ENCODE measurements at regions not wholly inside any gene's neighbourhood (a gene's known extent, or its start where the extent isn't known, plus 50 kb on each side); places are given as distances from the start of the nearest gene placed in this dataset.
A peak's percentile ranks its signal among the peaks of the same experiment; 100 is the strongest.

- Histone ChIP-seq H3K9me3 (replicated peaks in 1 of 3) (no peaks in the 10 kb centered on the region), H3K27ac (no peak overlapping the region), H3K4me3 (no peak overlapping the region), H3K4me1 (replicated peaks in 1 of 2) (peaks cover 11 to 18% of the 10 kb centered on the region in 2 donors), H3K27me3 (no peaks in the 10 kb centered on the region), H3K36me3 (replicated peaks in 1 of 2) (no peaks in the 10 kb centered on the region)
- no peak for DNase-seq
- intact Hi-C loops (cut with DNase I): no loop called here
- TF ChIP-seq CTCF (IDR thresholded peaks at IDR 0.05) (no peak), POLR2A (IDR thresholded peaks at IDR 0.05) (no peak)
- 85 to 89% (median 87%) methylated on average over 5 to 6 of the region's 6 CpGs for WGBS, 4 donors
Measured at GRCh38 chr9:89753472-89754055, 148.8 kb downstream of the GADD45G start.

- Histone ChIP-seq H3K27ac (no peak overlapping the region), H3K9me3 (replicated peaks in 1 of 3) (no peaks in the 10 kb centered on the region), H3K4me1 (replicated peaks in 1 of 2) (peaks cover 11 to 18% of the 10 kb centered on the region in 2 donors), H3K36me3 (replicated peaks in 1 of 2) (no peaks in the 10 kb centered on the region), H3K27me3 (no peaks in the 10 kb centered on the region), H3K4me3 (no peak overlapping the region)
- DNase-seq: no peak
- no peak for TF ChIP-seq POLR2A (IDR thresholded peaks at IDR 0.05)
- TF ChIP-seq CTCF (IDR thresholded peaks at IDR 0.05): no peak
- WGBS, 4 donors: 87 to 100% (median 90%) methylated on average over 1 of the region's 1 CpG
- intact Hi-C loops (cut with DNase I): no loop called here
Measured at GRCh38 chr9:89754193-89754592, 149.4 kb downstream of the GADD45G start.

GRCh38 chr9:89755821-89756220 is 151.0 kb downstream of the GADD45G start:
- Histone ChIP-seq H3K27ac (no peak overlapping the region), H3K27me3 (no peaks in the 10 kb centered on the region), H3K36me3 (replicated peaks in 1 of 2) (no peaks in the 10 kb centered on the region), H3K4me1 (replicated peaks in 1 of 2) (peaks cover 11 to 18% of the 10 kb centered on the region in 2 donors), H3K4me3 (no peak overlapping the region), H3K9me3 (replicated peaks in 1 of 3) (no peaks in the 10 kb centered on the region)
- TF ChIP-seq POLR2A (IDR thresholded peaks at IDR 0.05) (no peak), CTCF (IDR thresholded peaks at IDR 0.05) (no peak)
- WGBS, 4 donors: 73 to 78% (median 77%) methylated on average over 9 of the region's 9 CpGs
- peak in 2 of 7 donors; percentile 47 to 72 for DNase-seq
- intact Hi-C loops (cut with DNase I): no loop called here

- 58 to 66% (median 63%) methylated on average over 7 to 8 of the region's 8 CpGs for WGBS, 4 donors
- Histone ChIP-seq H3K4me3 (no peak overlapping the region), H3K27ac (no peak overlapping the region), H3K36me3 (replicated peaks in 1 of 2) (no peaks in the 10 kb centered on the region), H3K9me3 (replicated peaks in 1 of 3) (no peaks in the 10 kb centered on the region), H3K4me1 (replicated peaks in 1 of 2) (peaks cover 11% of the 10 kb centered on the region in 2 donors), H3K27me3 (no peaks in the 10 kb centered on the region)
- DNase-seq: peak; percentile 33 to 84 (median 79)
- TF ChIP-seq POLR2A (IDR thresholded peaks at IDR 0.05) (no peak), CTCF (IDR thresholded peaks at IDR 0.05) (no peak)
- intact Hi-C loops (cut with DNase I): no loop called here
Measured at GRCh38 chr9:89756891-89757537, 152.2 kb downstream of the GADD45G start.
